NCI-H2227 (cell line): ENCODE measurements at regions not wholly inside any gene's neighbourhood (a gene's known extent, or its start where the extent isn't known, plus 50 kb on each side); places are given as distances from the start of the nearest gene placed in this dataset.

Experiments used
- DNase-seq: peaks from one replicate; lab custom pipeline; 2025; ENCODE audit not compliant: unreplicated experiment; lab: John Stamatoyannopoulos, UW

DNA sequence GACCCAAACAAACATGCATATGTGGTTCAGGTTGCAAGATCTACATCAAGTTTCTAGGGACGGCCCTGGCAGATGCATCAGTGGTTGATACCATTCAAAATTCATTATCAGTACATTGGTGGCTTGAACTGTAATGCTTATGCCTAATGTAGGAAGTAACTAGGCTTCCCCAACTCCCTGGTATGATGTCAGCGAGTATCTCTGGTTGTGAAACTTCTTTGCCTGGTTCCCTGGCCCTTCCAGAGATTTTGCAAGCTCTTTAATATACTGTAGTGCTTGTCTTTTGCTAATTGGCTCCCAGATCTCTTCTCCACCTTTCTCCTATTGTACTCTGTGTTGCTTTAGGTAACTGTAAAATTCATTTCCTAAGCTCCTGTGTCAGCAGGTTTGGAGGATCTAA, 114.8 kb upstream of the RARB start:
- DNase-seq: no peak

DNA sequence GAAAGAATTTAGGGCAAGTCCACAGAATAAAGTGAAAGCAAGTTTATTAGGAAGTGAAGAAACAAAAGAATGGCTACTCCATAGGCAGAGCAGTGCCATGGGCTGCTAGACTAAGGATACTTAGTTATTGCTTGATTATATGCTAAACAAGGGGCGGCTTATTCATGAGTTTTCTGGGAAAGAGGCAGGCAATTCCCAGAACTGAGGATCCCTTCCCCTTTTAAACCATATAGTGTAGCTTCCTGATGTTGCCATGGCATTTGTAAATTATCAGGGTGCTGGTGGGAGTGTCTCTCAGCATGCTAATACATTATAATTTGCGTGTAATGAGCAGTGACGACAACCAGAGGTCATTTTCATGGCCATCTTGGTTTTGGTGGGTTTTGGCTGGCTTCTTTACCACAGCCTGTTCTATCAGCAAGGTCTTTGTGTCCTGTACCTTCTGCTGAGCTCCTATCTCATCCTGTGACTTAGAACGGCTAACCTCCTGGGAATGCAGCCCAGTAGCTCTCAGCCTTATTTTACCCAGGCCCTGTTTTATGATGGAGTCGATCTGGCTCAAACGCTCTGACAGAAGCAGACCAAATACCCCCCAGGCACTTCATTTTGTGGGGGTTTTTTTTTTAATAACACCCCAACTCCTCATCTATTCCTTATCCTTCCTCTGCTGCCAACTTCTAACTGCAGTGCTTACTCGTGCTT, 103.0 kb upstream of the RARB start:
- no peak for DNase-seq

- DNase-seq: no peak
These were observed 92.7 kb upstream of the RARB start for GRCh38 chr3:25335356-25335755.

DNA sequence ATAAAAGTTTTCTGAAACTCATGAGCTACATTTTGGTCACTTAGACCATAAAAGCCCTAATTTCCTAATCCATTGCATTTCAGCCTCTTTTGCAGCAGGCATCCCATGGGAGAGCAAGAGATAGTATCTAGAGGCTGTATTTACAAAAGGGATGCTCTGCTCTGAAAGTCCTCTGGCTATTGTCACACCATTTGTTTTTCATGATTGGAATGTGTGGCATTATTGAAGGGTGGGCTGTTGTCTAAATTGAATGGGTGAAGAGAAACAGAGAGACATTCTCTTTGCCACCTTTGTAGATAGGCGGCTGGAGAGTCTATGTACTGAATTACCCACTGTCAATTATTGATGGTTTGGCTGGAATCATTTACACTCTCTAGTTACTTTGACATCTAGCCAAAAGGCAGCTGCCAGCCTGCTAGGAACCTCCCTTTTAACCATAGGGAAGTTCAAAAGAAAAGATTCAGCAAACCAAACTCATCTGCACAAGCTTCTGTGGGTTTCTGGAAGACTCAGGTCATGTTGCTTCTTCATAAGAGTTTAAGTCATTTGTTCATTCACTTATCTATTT, 89.8 kb upstream of the RARB start:
- no peak for DNase-seq

- DNase-seq: no peak
These were observed 88.8 kb upstream of the RARB start for GRCh38 chr3:25339225-25339624.

GRCh38 chr3:25344670-25345069, 83.4 kb upstream of the RARB start:
- no peak for DNase-seq

DNA sequence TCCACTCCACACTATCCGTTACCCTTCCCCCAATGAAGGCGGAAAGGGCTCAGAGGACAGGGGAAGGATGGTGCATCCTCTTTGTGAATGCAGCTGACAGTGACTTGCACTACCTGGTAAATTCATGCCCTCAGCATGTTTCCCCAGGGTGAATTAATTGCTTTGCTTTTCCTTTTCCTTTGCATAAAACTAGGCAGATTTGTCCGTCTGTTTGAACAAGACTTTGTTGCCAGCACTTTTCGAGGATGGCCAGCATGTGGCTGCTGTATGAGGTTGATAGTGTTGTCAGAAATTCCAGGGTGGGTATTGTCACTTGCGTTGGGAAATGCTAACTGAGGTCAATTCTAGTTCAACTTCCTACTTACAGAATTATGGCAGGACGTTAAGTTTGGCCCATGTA, 79.0 kb upstream of the RARB start:
- DNase-seq: no peak

- no peak for DNase-seq
These were observed 78.0 kb upstream of the RARB start for GRCh38 chr3:25349828-25350724.

DNA sequence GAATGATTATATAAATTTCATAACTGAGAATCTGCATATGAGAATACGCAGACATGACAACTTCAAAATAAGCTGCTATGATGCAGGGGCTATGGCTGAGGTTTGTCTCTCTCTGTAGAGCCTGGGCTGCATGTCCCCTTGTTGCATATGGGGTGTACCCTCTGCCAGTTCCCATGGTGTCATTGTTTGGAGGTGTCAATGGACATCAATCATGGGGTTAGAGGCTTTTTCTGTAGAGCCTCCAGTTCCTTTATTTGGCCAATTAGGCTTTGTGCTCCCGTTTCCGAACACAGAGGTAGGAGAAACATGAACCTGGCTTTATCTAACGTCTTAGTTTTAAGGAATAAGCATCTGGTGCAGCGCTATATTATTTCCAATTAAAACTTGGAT, 77.3 kb upstream of the RARB start:
- DNase-seq: no peak

GRCh38 chr3:25354071-25354470, 74.0 kb upstream of the RARB start:
- no peak for DNase-seq

DNA sequence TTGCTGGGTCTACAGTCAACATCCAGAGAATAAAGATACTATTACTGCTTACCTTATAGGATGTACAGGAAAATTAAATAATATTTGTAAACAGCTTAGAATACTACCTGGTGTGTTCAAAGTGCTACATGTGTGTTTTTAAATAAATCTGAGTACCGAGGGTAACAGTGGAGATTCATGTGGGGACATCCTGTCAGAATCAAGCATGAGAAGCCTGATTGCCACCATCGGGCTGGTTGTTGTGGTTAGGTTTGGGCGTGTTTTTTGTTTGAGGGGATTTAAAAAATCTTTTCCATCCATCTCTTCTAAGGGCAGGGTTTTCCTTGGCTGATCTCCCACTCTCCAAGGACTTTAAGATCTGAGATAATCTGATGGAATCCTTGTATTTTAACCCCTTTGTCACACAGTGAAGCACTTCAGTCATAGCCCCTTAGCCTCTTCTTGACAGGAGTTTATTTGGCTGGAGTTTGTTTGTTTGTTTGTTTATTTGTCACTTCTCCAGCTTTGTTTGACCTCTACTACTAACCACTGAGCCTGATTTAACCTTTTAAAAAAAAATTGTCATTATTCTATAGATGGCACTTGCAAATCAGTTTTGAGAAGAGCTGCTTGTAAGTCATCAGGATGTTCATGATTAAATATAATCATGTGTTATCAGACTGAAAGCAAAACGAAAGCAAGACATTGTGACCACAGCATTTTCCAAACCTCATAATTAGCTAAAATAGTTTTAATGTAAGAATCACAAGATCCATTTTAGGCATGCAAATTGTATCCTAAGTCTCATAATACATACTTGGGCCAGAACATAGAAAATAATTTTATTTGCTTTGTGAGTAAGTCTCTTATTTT, 72.8 kb upstream of the RARB start:
- no peak for DNase-seq

DNA sequence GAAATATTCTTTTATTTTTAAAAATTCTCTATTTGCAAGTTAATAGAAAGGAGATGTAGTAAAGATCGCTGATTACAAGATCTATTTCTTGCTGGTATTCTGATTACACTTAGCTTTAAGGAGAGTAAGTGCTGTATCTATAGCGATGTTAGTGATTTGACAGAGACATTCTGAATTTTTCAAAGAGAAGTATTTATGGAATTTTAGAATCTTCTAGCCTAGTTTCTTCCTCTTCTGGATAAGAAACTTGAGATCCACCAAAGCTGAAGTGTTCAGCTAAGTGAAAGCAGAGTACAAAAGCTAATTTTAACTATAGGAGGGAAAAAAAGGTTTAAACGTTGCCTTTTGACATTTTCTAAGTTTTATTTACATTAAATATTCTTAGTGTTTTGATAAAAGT, 72.1 kb upstream of the RARB start:
- DNase-seq: no peak

DNA sequence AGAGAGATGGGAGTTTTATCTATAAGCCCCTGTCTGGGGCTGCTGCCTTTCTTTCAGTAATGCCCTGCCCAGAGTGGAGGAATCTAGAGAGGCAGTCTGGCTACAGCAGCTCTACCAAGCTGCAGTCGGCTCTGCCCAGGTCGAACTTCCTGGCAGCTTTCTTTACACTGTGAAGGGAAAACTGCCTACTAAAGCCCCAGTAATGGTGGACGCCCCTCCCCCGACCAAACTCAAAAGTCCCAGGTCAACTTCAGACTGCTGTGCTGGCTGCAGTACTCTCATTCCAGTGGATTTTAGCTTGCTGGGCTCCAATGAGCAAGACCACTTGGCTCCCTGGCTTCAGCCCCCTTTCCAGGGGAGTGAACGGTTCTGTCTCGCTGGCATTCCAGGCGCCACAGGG, 65.9 kb upstream of the RARB start:
- no peak for DNase-seq

- DNase-seq: no peak
These were observed 62.4 kb upstream of the RARB start for GRCh38 chr3:25365636-25366035.

DNA sequence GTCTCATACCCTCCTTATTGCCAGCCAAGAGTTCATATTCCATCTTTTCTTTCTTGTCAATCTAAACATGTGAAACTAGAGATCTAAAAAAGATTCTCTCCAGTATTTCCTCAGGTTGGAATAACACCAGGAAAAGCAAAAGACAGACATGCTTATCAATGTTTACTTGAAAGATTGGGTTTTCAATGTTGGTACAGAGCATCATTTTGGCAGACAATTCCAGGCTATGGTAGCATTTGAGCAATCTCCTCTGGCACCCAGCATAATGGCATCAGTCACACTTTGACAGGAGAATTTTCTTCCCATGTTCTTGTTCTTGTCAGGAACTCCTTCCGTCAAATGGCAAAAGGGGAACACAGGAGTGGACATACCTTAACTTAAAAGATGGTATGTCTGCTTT, 61.0 kb upstream of the RARB start:
- no peak for DNase-seq

DNA sequence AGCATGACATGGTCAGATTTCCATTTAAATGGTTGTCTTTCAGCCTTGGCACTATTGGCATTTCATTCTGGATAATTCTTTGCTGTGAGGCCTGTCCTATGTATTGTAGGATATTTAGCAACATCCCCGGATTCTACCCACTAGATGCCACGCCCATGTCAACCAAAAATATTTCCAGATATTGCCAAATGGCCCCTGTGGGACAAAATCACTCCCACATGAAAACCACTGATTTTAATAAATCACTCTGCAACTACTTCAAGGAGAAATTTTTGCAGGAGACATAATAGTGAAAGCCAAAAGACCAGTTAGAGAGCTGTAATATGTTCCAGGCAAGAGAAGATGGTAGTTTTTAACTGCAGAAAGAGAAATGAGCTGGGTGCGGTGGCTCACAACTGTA, 55.9 kb upstream of the RARB start:
- no peak for DNase-seq

DNA sequence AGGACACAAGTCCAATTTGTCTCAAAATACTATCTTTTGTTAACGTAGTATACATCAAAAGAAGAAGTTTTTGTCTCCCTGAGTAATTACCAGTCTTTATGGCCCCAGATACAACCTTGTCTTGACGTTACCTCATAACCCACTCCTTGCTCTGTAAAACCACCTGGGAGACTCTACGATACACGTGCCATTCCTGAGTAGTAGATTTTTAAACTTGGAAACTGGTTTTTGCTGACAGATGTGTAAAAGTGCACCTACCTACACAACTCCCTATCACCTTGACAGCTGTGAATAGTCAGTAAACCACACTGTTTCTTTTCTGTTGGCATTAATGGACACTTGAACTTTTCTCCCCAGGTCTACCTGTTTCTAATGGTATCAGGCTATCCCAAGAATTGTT, 51.7 kb upstream of the RARB start:
- no peak for DNase-seq

GRCh38 chr3:25377042-25377441, 51.0 kb upstream of the RARB start:
- DNase-seq: no peak
